GM23338 (cell line): ENCODE measurements at regions not wholly inside any gene's neighbourhood (a gene's known extent, or its start where the extent isn't known, plus 50 kb on each side); places are given as distances from the start of the nearest gene placed in this dataset.

Experiments
- ATAC-seq: fragments of 200-7000 bp; cut with Tn5 transposase; 3 replicates; pipeline ENCODE4 v1.9.1; 2020
- DNase-seq: peaks from one replicate; pipeline ENCODE4 v3.0.0-alpha.2; 2015; ENCODE audit warnings: low spot score
- H2AFZ ChIP-seq: fragments of 200-600 bp; sonication (generic); 2 replicates; pipeline ENCODE4 v1.8.0; 2016; ENCODE audit warnings: antibody characterized with exemption, mild to moderate bottlenecking, moderate library complexity
- H3F3A ChIP-seq: fragments of 200-600 bp; sonication (generic); replicated peaks from 2 replicates; pipeline ENCODE4 v1.8.0; 2017; ENCODE audit warnings: antibody characterized with exemption, mixed run types, low read depth
- H3K27ac ChIP-seq: fragments of 200-600 bp; sonication (generic); 2 replicates; pipeline ENCODE4 v1.6.1; 2016; ENCODE audit warnings: low read depth
- H3K27me3 ChIP-seq: fragments of 200-600 bp; sonication (generic); 2 replicates; pipeline ENCODE4 v1.8.0; 2016; ENCODE audit warnings: mild to moderate bottlenecking, mixed run types, moderate library complexity; ENCODE audit not compliant: insufficient read depth
- H3K36me3 ChIP-seq: fragments of 200-600 bp; sonication (generic); 2 replicates; pipeline ENCODE4 v1.8.0; 2016; ENCODE audit warnings: mild to moderate bottlenecking; ENCODE audit not compliant: insufficient read depth
- H3K4me1 ChIP-seq: fragments of 200-600 bp; sonication (generic); 2 replicates; pipeline ENCODE4 v1.8.0; 2016; ENCODE audit warnings: mild to moderate bottlenecking, moderate library complexity; ENCODE audit not compliant: insufficient read depth
- H3K4me2 ChIP-seq: fragments of 200-600 bp; sonication (generic); 2 replicates; pipeline ENCODE4 v1.7.1; 2017; ENCODE audit warnings: mixed run types
- H3K4me3 ChIP-seq: fragments of 200-600 bp; sonication (generic); 2 replicates; pipeline ENCODE4 v1.6.1; 2016; ENCODE audit warnings: mixed run types
- H3K79me2 ChIP-seq: fragments of 200-600 bp; sonication (generic); replicated peaks from 2 replicates; pipeline ENCODE4 v1.8.0; 2017; ENCODE audit warnings: mild to moderate bottlenecking; ENCODE audit not compliant: insufficient read depth
- H3K9me2 ChIP-seq: fragments of 200-600 bp; sonication (generic); 2 replicates; pipeline ENCODE4 v1.8.0; 2017; ENCODE audit not compliant: insufficient read depth
- H4K20me1 ChIP-seq: fragments of 200-600 bp; sonication (generic); replicated peaks from 2 replicates; pipeline ENCODE4 v1.8.0; 2017; ENCODE audit warnings: mild to moderate bottlenecking; ENCODE audit not compliant: insufficient read depth
- H3K27ac Mint-ChIP-seq: 2 replicates; pipeline ENCODE4 v1.8.0; 2020; ENCODE audit warnings: inconsistent platforms, mild to moderate bottlenecking, moderate library complexity, mixed read lengths
- H3K27me3 Mint-ChIP-seq: 3 replicates; pipeline ENCODE4 v1.8.0; 2022; ENCODE audit warnings: low read depth, mild to moderate bottlenecking, moderate library complexity, mixed read lengths, inconsistent platforms; ENCODE audit not compliant: insufficient read depth, poor library complexity
- H3K36me3 Mint-ChIP-seq: 3 replicates; pipeline ENCODE4 v1.8.0; 2021; ENCODE audit warnings: low read depth, mild to moderate bottlenecking, inconsistent platforms, moderate library complexity, mixed read lengths
- H3K4me1 Mint-ChIP-seq: 3 replicates; pipeline ENCODE4 v1.8.0; 2020; ENCODE audit warnings: mild to moderate bottlenecking, inconsistent platforms, mixed read lengths
- H3K4me3 Mint-ChIP-seq: 3 replicates; pipeline ENCODE4 v1.8.0; 2021; ENCODE audit warnings: moderate library complexity, mild to moderate bottlenecking, inconsistent platforms, mixed read lengths
- H3K9me3 Mint-ChIP-seq: 3 replicates; pipeline ENCODE4 v1.8.0; 2020; ENCODE audit warnings: moderate library complexity, mild to moderate bottlenecking, inconsistent platforms, mixed read lengths
- CREB1 ChIP-seq: fragments of 250-450 bp; sonication (Bioruptor Pico); IDR thresholded peaks from 2 replicates; pipeline ENCODE4 v1.5.0; 2020; ENCODE audit warnings: low read depth, mild to moderate bottlenecking, moderate library complexity
- EZH2 ChIP-seq: fragments of 200-600 bp; sonication (generic); IDR thresholded peaks from one replicate; pipeline ENCODE4 v1.8.0; 2017; ENCODE audit warnings: antibody characterized with exemption, mild to moderate bottlenecking, low read depth; ENCODE audit not compliant: unreplicated experiment
- EZH2phosphoT487 ChIP-seq: fragments of 200-600 bp; sonication (generic); IDR thresholded peaks from one replicate; pipeline ENCODE4 v1.8.1; 2018; ENCODE audit warnings: antibody characterized with exemption; ENCODE audit not compliant: unreplicated experiment
- JUNB ChIP-seq: IDR thresholded peaks from one replicate; pipeline ENCODE4 v1.6.1; 2016; ENCODE audit warnings: antibody characterized with exemption; ENCODE audit not compliant: unreplicated experiment
- NANOG ChIP-seq: IDR thresholded peaks from 2 replicates; pipeline ENCODE4 v1.6.1; 2016; ENCODE audit warnings: antibody characterized with exemption, borderline replicate concordance
- POLR2AphosphoS5 ChIP-seq: IDR thresholded peaks from 2 replicates; pipeline ENCODE4 v1.6.1; 2016; ENCODE audit warnings: antibody characterized with exemption, low read depth
- STAT1 ChIP-seq: IDR thresholded peaks from one replicate; pipeline ENCODE4 v1.6.1; 2016; ENCODE audit warnings: antibody characterized with exemption; ENCODE audit not compliant: unreplicated experiment
- ZNF114 ChIP-seq: fragments of 250-450 bp; sonication (Bioruptor Pico); IDR thresholded peaks from 2 replicates; pipeline ENCODE4 v1.5.0; 2020; ENCODE audit warnings: mild to moderate bottlenecking, moderate library complexity
- ZNF331 ChIP-seq: fragments of 250-450 bp; sonication (Bioruptor Pico); IDR thresholded peaks from 2 replicates; pipeline ENCODE4 v1.5.0; 2020; ENCODE audit warnings: low read depth, mild to moderate bottlenecking, moderate library complexity
- TF ChIP-seq, protein P1 (sequence below): IDR thresholded peaks from one replicate; pipeline ENCODE4 v1.6.1; 2018; ENCODE audit warnings: antibody characterized with exemption; ENCODE audit not compliant: unreplicated experiment
- TF ChIP-seq, protein P2 (sequence below): IDR thresholded peaks from 2 replicates; pipeline ENCODE4 v1.6.1; 2016; ENCODE audit warnings: antibody characterized with exemption
- TF ChIP-seq, protein P3 (sequence below): fragments of 250-450 bp; sonication (Bioruptor Pico); IDR thresholded peaks from 2 replicates; pipeline ENCODE4 v1.5.0; 2020; ENCODE audit warnings: mild to moderate bottlenecking, moderate library complexity
- TF ChIP-seq, protein P4 (sequence below), 2 experiments: fragments of 200-600 bp in 1 of 2; sonication (generic) in 1 of 2; conservative IDR thresholded peaks; 2 replicates each; pipeline versions ENCODE4 v1.5.1 to v1.6.1; 2016 to 2017; ENCODE audit warnings: antibody characterized with exemption in 2 of 2, low read depth in 2 of 2, mild to moderate bottlenecking in 2 of 2, moderate library complexity in 1 of 2

DNA sequence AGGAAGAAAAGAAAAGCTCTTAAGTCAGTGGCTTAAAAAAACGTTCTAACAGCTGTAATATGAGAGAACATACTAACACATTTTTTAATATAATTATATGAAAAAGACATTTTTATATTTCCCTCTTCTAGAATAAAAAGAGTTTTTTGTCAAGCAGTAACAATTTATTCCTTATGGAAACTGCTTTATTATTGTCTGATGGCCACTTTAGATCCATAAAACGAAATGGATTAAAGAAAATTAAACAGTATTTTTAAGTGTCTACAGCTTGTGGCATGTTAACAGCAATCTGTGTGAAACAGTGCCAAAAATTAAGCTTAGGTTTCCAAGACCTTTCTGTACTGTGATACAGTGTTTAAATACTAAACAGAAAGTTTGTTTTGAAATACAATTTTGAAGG is 55.5 kb upstream of the TENM3 start:
- ATAC-seq: no peak
- Histone ChIP-seq H3K4me1 (0 out of 2 replicates have a peak, but pooled peaks cover 5% of the 10 kb centered on the region), H3K27me3 (no peaks in the 10 kb centered on the region), H3K4me2 (no peak overlapping the region), H4K20me1 (no peaks in the 10 kb centered on the region), H3K27ac (no peak overlapping the region), H3F3A (no peaks in the 10 kb centered on the region), H3K9me2 (no peaks in the 10 kb centered on the region), H2AFZ (no peak overlapping the region), H3K79me2 (no peaks in the 10 kb centered on the region), H3K36me3 (no peaks in the 10 kb centered on the region), H3K4me3 (no peak overlapping the region)
- H3K9me3 Mint-ChIP-seq: no peaks in the 10 kb centered on the region
- no peak overlapping the region for H3K27ac Mint-ChIP-seq
- H3K27me3 Mint-ChIP-seq: peaks cover 2% of the 10 kb centered on the region
- no peak overlapping the region for H3K4me3 Mint-ChIP-seq
- DNase-seq: no peak
- TF ChIP-seq CREB1 (no peak), NANOG (no peak), POLR2AphosphoS5 (no peak), JUNB (no peak), ZNF114 (CRISPR knock-in tag) (no peak), ZNF331 (CRISPR knock-in tag) (no peak), EZH2 (no peak), STAT1 (no peak), EZH2phosphoT487 (no peak)
- TF ChIP-seq, protein P1, sequence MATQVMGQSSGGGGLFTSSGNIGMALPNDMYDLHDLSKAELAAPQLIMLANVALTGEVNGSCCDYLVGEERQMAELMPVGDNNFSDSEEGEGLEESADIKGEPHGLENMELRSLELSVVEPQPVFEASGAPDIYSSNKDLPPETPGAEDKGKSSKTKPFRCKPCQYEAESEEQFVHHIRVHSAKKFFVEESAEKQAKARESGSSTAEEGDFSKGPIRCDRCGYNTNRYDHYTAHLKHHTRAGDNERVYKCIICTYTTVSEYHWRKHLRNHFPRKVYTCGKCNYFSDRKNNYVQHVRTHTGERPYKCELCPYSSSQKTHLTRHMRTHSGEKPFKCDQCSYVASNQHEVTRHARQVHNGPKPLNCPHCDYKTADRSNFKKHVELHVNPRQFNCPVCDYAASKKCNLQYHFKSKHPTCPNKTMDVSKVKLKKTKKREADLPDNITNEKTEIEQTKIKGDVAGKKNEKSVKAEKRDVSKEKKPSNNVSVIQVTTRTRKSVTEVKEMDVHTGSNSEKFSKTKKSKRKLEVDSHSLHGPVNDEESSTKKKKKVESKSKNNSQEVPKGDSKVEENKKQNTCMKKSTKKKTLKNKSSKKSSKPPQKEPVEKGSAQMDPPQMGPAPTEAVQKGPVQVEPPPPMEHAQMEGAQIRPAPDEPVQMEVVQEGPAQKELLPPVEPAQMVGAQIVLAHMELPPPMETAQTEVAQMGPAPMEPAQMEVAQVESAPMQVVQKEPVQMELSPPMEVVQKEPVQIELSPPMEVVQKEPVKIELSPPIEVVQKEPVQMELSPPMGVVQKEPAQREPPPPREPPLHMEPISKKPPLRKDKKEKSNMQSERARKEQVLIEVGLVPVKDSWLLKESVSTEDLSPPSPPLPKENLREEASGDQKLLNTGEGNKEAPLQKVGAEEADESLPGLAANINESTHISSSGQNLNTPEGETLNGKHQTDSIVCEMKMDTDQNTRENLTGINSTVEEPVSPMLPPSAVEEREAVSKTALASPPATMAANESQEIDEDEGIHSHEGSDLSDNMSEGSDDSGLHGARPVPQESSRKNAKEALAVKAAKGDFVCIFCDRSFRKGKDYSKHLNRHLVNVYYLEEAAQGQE: no peak
- TF ChIP-seq, protein P2, sequence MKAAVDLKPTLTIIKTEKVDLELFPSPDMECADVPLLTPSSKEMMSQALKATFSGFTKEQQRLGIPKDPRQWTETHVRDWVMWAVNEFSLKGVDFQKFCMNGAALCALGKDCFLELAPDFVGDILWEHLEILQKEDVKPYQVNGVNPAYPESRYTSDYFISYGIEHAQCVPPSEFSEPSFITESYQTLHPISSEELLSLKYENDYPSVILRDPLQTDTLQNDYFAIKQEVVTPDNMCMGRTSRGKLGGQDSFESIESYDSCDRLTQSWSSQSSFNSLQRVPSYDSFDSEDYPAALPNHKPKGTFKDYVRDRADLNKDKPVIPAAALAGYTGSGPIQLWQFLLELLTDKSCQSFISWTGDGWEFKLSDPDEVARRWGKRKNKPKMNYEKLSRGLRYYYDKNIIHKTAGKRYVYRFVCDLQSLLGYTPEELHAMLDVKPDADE: no peak
- TF ChIP-seq, protein P3, sequence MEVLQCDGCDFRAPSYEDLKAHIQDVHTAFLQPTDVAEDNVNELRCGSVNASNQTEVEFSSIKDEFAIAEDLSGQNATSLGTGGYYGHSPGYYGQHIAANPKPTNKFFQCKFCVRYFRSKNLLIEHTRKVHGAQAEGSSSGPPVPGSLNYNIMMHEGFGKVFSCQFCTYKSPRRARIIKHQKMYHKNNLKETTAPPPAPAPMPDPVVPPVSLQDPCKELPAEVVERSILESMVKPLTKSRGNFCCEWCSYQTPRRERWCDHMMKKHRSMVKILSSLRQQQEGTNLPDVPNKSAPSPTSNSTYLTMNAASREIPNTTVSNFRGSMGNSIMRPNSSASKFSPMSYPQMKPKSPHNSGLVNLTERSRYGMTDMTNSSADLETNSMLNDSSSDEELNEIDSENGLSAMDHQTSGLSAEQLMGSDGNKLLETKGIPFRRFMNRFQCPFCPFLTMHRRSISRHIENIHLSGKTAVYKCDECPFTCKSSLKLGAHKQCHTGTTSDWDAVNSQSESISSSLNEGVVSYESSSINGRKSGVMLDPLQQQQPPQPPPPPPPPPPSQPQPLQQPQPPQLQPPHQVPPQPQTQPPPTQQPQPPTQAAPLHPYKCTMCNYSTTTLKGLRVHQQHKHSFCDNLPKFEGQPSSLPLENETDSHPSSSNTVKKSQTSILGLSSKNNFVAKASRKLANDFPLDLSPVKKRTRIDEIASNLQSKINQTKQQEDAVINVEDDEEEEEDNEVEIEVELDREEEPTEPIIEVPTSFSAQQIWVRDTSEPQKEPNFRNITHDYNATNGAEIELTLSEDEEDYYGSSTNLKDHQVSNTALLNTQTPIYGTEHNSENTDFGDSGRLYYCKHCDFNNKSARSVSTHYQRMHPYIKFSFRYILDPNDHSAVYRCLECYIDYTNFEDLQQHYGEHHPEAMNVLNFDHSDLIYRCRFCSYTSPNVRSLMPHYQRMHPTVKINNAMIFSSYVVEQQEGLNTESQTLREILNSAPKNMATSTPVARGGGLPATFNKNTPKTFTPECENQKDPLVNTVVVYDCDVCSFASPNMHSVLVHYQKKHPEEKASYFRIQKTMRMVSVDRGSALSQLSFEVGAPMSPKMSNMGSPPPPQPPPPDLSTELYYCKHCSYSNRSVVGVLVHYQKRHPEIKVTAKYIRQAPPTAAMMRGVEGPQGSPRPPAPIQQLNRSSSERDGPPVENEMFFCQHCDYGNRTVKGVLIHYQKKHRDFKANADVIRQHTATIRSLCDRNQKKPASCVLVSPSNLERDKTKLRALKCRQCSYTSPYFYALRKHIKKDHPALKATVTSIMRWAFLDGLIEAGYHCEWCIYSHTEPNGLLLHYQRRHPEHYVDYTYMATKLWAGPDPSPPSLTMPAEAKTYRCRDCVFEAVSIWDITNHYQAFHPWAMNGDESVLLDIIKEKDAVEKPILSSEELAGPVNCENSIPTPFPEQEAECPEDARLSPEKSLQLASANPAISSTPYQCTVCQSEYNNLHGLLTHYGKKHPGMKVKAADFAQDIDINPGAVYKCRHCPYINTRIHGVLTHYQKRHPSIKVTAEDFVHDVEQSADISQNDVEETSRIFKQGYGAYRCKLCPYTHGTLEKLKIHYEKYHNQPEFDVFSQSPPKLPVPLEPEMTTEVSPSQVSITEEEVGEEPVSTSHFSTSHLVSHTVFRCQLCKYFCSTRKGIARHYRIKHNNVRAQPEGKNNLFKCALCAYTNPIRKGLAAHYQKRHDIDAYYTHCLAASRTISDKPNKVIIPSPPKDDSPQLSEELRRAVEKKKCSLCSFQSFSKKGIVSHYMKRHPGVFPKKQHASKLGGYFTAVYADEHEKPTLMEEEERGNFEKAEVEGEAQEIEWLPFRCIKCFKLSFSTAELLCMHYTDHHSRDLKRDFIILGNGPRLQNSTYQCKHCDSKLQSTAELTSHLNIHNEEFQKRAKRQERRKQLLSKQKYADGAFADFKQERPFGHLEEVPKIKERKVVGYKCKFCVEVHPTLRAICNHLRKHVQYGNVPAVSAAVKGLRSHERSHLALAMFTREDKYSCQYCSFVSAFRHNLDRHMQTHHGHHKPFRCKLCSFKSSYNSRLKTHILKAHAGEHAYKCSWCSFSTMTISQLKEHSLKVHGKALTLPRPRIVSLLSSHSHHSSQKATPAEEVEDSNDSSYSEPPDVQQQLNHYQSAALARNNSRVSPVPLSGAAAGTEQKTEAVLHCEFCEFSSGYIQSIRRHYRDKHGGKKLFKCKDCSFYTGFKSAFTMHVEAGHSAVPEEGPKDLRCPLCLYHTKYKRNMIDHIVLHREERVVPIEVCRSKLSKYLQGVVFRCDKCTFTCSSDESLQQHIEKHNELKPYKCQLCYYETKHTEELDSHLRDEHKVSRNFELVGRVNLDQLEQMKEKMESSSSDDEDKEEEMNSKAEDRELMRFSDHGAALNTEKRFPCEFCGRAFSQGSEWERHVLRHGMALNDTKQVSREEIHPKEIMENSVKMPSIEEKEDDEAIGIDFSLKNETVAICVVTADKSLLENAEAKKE (CRISPR knock-in tag): no peak
- TF ChIP-seq, protein P4, sequence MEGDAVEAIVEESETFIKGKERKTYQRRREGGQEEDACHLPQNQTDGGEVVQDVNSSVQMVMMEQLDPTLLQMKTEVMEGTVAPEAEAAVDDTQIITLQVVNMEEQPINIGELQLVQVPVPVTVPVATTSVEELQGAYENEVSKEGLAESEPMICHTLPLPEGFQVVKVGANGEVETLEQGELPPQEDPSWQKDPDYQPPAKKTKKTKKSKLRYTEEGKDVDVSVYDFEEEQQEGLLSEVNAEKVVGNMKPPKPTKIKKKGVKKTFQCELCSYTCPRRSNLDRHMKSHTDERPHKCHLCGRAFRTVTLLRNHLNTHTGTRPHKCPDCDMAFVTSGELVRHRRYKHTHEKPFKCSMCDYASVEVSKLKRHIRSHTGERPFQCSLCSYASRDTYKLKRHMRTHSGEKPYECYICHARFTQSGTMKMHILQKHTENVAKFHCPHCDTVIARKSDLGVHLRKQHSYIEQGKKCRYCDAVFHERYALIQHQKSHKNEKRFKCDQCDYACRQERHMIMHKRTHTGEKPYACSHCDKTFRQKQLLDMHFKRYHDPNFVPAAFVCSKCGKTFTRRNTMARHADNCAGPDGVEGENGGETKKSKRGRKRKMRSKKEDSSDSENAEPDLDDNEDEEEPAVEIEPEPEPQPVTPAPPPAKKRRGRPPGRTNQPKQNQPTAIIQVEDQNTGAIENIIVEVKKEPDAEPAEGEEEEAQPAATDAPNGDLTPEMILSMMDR (conservative IDR thresholded peaks at IDR 0.05; ENCODE audit: low read depth in 2 of 2): no peak
- no peaks in the 10 kb centered on the region for H3K36me3 Mint-ChIP-seq
- H3K4me1 Mint-ChIP-seq: peaks cover 22% of the 10 kb centered on the region
